ENCODE measurements at regions not wholly inside any gene's neighbourhood (a gene's known extent, or its start where the extent isn't known, plus 50 kb on each side); places are given as distances from the start of the nearest gene placed in this dataset.
"Not testable (repeated sequence)": the region's sequence is repeated elsewhere in the genome, so short reads cannot be mapped to it uniquely, and the experiment has no call there.

GRCh38 chrX:112181361-112181760 is 98.8 kb upstream of the TRPC5 start:
- TF ChIP-seq, protein P1, sequence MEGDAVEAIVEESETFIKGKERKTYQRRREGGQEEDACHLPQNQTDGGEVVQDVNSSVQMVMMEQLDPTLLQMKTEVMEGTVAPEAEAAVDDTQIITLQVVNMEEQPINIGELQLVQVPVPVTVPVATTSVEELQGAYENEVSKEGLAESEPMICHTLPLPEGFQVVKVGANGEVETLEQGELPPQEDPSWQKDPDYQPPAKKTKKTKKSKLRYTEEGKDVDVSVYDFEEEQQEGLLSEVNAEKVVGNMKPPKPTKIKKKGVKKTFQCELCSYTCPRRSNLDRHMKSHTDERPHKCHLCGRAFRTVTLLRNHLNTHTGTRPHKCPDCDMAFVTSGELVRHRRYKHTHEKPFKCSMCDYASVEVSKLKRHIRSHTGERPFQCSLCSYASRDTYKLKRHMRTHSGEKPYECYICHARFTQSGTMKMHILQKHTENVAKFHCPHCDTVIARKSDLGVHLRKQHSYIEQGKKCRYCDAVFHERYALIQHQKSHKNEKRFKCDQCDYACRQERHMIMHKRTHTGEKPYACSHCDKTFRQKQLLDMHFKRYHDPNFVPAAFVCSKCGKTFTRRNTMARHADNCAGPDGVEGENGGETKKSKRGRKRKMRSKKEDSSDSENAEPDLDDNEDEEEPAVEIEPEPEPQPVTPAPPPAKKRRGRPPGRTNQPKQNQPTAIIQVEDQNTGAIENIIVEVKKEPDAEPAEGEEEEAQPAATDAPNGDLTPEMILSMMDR (IDR thresholded peaks at IDR 0.05): not testable (repeated sequence)
- not testable (repeated sequence) for TF ChIP-seq ZFX (IDR thresholded peaks at IDR 0.05; ENCODE audit: borderline replicate concordance)
